GM18909 (cell line): ENCODE measurements at regions not wholly inside any gene's neighbourhood (a gene's known extent, or its start where the extent isn't known, plus 50 kb on each side); places are given as distances from the start of the nearest gene placed in this dataset.

Source experiments
- ATAC-seq: cut with Tn5 transposase; IDR thresholded peaks from one replicate; pipeline ENCODE4 v1.9.1; 2021; ENCODE audit warnings: mild to moderate bottlenecking; ENCODE audit not compliant: unreplicated experiment, poor library complexity

DNA sequence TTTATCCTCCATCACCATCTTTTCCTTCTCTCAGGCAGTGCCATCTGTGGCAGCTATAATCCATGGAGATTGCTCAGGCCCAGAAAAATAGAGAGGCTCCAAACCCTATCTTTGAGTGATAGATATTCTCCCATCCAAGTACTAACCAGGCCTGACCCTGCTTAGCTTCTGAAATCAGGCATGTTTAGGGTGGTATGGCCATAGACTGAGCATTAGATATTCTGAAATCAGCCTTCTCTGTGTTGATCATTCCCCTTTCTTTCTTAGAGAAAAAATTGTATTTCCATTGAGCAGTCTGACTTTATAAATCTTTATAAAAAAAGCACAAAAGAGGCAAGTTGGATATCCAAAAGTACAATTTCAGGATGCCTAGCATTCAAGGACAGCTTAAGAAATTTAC lies 131.5 kb upstream of the ACVR2A start:
- no peak for ATAC-seq

DNA sequence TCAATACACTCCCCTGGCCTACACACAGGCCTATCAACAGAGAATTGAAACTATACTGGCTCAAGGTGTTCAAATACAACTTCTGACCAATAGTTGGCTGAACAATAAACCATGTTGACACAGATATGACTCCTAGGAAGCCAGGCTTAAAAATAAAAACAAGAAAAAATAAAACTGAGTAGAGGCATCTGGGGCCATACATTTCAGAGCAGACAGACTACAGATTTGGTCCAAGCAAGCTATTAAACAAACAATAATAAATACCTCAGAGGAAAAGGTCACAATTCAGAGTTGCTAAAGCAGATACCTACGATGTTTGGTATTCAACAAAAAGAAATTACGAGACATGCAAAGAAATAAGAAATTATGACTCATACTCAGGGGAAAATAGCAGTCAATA lies 132.8 kb upstream of the ACVR2A start:
- ATAC-seq = no peak

DNA sequence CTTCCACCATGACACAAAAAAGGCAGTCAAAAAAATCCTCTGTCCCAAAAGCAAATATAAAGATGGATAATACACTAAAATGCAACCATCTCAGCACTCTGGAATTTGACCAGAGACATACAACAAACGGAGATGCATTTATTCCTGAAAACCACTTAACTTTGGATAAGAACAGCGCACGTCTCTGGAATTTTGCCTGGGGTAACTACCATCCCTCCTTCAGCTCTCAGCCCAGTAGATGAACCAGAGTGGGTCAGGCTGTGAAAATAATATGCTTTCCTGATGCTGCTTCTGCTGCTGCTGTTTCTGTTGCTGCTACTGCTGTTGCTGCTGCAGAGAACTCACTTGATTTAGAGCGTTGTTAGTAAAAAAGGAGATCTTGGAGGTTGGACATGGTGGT lies 133.8 kb upstream of the ACVR2A start:
- no peak for ATAC-seq

DNA sequence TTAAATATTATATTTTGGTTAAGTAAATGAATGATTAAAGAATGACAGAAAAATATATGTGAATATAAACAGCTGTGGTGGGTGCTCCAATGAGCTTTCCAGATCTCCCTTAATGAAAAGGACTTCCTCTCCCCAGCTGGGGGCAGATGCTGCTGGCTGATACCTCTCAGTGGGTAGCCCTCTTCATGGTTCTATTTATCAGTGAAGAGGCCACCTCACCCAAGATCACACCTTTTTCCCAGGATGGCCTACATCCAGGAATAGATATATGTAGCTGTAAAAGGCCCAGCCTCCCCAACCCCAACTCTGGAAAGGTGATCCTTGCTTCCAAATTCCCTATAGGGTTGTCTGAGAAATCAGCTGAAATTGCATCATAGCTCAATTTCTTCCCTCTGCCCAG lies 135.2 kb upstream of the ACVR2A start:
- no peak for ATAC-seq

DNA sequence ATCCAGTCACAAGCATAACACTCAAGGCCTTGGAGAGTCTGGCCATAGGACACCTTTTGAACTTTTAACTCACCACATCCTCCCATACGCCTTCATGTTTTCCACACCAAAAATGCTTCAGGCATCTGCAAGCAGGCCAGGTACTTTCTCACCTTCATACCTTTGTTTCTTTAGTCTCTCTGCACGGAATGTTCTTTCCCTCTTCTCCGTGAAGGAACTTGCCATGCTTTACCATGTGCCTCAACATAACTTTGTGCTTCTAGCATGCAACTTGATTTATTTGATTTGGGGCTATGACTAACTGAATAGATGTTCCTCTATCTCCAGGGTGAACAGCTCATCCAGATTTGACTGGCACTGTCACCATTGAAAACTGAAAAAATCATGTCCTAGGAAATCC lies 141.7 kb upstream of the ACVR2A start:
- no peak for ATAC-seq

DNA sequence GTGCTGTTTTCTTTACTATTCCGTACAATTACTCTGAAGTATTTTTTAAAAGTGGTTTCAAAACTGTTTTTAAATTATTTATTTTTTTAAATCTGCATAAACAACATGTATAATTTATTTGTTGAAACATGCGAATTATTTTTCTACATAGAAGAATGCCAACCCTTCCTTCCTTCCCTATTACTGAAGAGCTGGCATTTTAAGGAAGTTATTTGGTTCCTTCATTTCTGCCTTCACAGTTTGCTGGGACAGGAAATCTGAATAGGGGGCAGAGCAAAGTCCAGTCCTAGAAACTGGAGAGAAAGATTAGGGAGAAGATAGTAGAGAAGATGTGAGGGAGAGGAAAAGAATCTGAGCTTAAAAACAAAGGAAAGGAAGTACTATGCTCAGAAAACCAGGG lies 146.7 kb upstream of the ACVR2A start:
- ATAC-seq = no peak

DNA sequence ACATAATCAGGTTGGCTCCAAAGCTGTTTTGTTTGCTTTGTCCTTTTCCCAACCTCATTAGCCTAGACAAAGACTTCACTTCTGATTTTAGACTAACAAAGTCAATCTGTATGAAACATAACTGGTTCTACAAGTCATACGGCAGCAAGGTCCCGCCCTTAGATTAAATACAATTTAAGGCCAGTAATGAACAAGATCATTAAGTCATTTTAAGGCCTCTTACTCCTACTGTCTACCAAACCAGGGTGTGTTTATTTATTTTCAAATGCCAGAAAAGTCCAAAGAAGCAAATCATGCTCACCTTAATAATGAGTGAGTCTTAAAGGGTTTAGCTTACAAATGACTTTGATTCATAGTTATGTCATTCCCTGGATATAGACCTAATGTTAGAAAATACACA lies 148.4 kb upstream of the ACVR2A start:
- no peak for ATAC-seq

DNA sequence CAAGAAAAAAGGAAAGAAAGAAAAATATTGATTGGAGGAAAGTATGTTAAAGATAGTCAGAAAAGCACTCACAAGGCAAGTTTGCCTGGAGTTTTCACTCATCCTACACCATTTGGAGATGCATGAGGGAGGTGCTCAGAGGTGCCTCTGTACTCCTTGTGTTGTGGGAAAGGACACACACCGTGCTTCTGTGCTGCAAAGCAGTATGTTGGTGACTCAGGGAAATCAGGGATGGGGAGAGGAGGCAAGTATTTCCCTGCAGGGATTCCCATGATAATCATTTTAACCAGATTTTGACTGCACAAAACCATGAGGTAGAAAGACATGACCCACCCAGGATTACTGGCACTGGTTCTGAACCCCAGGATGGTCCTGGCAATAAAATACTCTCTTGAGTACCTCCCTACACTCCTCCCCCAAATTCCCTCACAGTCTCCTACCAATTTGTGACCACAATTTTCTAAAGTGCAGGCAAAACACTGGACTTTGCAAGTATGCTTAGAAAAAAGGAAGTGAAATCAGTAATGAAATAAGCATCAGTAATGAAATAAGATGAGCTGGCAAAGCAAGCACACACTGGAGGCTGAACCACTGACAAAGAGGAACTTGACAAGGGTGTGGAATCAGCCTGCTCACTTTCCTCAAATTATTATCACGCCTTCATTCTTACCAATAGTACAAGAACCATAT lies 155.5 kb upstream of the ACVR2A start:
- peak; percentile 99 for ATAC-seq

DNA sequence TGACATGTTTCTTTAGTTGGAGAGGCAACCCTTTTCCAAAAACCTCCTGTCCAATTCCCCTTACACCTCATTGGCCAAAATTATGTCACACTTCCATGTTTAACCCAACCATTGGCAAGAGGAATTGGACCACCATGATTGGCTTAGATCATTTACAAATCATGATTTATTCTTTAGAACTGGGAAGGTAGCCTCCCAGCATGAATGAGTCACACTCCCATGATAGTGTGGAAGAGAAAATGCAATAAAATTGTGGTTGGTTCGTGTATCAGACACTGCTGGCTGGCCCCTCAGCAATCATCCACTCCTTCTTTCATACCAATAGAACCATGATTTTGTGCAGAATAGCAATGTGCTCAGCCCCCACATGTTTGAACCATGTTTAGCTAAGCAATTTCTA lies 156.6 kb upstream of the ACVR2A start:
- no peak for ATAC-seq

DNA sequence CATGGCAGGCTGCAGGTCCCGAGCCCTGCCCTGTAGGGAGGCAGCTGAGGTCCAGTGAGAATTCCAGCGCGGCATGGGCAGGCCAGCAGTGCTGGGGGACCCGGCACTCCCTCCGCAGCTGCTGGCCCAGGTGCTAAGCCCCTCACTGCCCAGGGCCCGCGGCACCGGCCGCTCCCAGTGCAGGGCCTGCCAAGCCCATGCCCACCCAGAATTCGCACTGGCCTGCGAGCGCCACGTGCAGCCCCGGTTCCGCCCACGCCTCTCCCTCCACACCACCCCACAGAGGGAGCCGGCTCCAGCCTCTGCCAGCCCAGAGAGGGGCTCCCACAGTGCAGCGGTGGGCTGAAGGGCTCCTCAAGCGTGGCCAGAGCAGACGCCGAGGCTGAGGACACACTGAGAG lies 158.5 kb upstream of the ACVR2A start:
- ATAC-seq = no peak

DNA sequence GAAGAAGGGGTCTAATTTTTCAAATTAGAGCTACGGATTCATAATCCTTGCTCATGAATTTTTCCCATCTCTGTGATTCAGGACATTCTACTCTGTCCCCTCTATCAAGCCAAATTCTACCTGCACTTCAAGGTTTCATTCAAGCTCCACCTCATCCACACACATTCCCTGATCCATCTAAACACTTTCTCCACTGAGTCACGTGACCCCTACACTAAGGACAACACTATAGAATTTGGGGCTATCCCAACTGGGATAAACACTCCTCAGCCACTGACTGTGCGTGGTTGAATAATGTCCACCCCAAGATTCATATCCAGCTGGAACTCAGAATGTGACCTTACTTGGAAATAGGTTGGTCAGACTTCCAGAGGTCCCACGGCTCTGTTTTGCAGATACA lies 159.9 kb upstream of the ACVR2A start:
- ATAC-seq = no peak

DNA sequence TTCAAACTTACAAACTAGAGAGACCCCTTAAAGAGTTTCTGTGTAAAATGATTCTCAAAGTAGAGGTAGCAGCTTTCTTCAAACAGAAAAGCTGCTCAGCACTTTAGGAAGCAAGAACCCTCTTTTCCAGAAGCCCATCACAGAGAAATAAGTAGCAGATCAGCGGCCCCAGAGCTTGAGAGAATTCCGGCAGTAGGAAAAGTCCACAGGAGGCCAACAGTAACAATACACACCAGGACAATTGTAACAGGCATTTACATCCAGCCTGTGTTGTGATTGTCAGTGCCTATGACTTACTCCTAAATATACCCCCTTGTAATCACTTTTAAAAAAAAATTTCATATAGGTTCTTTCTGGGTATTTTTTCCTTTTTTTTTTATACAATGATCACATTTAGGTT lies 161.4 kb upstream of the ACVR2A start:
- no peak for ATAC-seq

DNA sequence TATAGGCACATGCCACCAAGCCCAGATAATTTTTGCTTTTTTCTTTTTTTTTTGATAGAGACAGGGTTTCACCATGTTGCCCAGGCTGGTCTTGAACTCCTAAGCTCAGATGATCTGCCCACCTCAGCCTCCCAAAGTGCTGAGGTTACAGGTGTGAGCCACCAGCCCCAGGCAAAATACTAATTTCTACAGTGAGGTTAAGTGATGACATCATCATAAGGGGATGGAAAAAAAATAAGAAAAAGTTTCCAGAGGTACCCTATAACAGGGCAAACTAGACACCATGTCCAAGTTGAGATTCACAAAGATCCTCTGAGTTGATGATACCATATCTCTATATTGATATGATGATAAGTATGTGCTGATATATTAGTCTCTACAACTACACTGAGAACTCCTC lies 163.7 kb upstream of the ACVR2A start:
- no peak for ATAC-seq

DNA sequence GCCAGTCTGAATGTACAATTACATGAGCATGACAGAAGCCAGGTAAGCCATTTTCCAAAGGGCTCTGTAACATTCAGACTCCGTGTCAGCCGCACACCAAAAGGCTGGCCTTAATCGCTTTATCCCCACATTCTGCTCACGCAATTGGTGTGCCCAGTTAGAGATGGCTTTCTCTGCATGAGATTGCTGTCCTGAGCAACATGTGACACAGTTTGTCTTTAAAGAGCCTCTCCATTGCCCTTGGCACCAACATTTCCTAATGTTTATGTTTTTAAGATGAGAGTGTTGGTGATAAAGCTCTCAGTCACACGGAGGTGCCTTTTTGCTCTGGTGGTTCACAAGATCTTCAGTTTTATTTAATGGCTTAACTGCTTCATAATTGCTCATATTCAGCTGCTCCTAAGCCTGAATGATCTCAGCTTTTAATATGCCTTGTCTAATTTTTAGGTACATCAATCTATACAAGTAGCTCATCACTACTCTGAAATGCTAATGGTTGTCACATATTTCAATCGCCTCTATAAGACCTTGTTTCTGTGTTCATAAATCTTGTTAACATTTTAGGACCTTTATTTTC lies 164.8 kb upstream of the ACVR2A start:
- ATAC-seq = no peak

DNA sequence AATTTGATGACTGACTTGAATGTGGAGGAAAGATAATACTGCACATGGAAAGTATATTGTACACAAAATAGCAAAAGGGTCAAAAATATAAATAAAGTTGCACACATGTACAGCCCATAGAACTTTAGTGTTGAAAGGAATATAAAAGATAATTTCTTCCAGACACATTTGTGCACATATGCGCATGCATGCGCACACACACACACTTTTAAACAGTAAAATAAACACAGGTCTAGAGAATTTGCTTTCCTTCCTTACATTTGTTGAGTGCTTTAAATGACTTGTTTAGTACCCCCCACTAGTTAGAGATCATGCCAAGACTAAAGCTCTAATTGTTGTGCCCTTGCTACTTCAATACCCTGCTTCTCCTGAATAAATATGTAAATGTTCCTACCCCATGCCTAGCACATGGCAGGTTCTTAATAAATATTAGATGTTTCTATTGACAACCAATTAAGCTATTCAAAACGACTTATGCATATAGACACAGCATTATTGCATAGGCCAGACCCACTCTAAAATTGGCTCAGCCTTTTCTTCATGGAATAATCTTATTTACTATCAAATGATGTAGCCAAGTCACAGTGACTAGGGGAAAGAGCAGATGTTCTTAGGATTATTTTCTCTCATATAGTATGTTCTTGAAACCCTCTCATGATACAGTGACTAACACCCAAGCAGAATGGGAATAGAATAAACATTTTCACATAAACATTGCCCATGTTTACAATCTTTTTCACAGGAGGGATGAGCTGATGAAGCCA lies 165.5 kb upstream of the ACVR2A start:
- ATAC-seq = no peak

DNA sequence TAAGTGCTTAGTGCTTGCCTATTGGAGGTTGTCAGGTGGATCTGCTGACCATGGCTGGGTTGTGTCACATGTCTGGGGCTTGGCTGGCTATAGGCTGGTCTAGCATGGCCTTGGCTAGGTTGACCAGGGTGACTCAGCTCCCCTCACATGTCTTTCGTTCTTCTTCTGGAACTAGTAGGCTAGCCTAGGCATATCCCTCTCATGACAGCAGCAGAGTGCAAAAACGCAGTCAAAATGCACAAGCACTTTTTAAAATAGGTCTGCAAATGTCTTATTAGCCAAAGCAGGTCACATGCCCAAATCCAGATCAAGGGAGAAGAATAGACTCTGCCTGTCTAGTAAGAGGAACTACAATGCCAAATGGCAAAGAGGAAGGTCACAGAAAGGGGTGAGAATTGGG lies 179.7 kb upstream of the ACVR2A start:
- ATAC-seq = no peak

DNA sequence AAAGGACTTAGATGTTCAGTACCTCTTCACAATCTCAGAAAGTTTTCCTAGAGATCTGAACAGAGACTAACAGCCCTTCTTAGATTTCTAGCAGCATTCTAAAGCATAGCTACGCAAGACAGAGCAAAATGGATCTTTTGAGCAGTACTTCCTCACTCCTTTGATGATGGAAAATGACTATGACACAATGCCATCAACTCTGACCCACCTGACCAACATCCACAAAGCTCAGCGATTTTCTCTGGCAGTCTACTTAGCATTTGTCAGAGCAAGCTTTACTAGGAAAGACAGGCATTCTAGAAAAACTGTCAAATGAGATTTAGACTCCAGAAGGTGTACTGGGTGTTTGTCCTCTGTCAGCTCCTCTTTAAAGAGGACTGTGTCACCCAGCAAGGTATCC lies 180.9 kb upstream of the ACVR2A start:
- ATAC-seq = no peak

DNA sequence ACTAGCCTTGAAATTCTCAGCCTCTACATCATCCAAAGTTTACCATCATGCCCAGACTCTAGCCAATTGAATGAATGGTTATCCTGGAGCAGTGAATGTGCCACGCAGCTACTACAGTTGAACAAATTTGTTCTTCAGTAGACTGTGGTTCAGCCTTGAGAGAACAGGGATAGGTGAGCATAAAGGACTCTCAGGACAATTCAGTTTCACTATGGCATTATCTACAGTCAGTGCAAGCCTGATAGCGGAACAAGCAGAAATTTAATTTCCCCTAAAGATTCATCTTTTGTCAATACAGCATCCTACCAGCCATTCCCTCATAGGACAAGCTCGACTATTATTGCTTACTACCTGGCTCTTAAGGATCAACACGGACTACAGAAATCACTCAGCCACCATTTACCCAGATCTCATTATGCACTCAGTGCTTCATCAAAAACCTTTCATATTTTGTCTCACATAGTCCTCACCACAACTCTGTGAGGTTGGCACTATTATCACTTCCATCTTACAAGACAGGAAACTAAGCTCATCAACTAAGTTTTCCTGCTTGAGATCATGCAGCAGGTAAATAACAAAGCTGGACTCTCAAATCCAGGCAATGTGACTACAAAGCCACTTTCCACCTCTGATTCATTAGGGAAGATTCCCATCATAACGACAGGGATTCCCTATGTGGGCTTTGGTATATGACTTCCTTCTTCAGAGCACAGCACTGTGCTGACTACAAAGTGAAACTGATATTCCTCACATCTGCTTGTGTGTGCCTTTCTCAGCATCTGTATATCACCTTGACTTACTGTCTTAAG lies 181.5 kb upstream of the ACVR2A start:
- peak; percentile 85 for ATAC-seq

DNA sequence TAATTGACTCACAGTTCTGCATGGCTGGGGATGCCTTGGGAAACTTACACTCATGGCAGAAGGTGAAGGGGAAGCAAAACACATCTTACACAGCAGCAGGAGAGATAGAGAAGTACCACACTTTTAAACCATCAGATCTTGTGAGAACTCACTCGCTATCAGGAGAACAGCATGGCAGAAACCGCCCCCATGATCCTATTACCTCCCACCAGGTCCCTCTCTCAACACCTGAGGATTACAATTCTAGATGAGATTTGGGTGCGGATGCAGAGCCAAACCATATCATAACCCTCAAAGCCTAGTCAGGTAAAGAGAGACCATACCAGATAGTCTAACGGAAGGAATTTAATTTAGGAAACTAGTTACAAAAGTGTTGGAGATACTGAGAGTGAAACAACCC lies 182.6 kb upstream of the ACVR2A start:
- no peak for ATAC-seq

DNA sequence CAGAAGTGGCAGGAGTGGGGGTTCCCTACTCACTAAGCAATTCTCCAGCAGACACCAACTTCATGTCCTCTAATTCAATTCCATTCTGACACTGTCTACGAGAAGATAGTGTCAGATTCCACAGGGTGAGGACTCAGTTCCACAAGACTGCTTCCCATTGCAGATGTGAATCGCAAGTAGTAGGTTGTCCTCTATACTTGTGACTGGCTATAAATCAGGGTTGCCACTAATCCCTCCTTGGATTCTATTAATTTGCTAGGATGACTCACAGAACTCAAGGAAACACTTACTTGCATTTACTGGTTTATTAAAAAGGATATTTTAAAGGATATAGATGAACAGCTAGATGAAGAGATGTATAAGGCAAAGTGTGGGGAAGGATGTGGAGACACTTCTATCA lies 184.1 kb upstream of the ACVR2A start:
- ATAC-seq = no peak

DNA sequence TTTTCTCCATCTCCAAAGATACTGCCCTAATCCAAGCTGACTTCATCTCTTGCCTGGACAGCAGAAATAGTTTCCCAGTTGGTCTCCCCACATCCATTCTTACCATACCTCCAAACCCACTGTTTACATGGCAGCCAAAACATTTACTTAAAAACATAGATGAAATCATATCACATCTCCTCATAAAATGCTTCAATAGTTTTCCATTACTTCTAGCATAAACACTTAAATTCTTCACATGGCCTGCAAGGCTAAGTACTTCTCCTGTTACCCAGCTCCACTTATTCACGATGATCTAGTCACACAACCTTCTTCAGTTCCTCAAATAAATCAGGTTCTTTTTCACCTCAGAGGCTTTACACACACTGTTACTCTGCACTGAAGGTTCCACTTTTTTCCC lies 185.8 kb upstream of the ACVR2A start:
- ATAC-seq = no peak
